ENCODE measurements at regions not wholly inside any gene's neighbourhood (a gene's known extent, or its start where the extent isn't known, plus 50 kb on each side); places are given as distances from the start of the nearest gene placed in this dataset.

DNA sequence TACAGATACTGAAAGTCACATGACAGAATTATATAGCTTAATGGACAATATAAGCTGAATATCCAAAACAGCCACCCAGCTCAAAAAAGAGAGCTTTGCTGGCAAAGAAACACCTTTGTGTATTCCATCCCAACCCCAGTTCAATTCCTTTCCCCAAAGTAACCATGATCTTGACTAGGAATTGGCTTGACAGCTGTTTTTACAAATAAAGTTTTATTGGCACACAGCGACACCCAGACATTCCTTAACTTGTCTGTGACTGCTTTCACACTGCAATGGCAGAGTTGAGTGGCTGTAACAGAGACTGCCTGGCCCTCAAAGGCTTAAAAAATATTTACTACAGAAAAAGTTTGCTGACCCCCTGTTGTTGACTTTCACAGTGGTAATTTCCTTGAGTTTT is 264.0 kb upstream of the TSHZ2 start:
- no peak for DNase-seq

GRCh38 chr20:52704553-52704952 is 267.6 kb upstream of the TSHZ2 start:
- DNase-seq: no peak

DNA sequence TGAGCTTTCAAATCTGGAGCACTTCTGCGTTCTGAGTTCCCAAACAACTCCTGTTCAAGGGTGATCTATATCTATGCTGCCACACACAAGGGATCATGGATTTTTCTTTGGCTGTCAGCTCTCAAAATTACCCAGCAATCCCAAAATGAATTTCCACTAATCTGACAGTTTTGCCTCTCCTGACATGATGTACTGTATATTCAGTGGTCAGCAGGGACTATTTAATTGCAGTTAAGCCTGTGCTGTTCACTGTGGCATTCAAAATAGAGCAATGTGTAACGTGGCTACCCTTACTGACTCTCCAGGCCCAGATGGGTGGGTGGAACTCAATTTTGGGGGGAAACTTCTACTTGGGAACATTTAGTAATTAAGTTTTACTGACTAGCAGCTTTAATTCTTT is 283.8 kb upstream of the TSHZ2 start:
- DNase-seq: no peak

DNA sequence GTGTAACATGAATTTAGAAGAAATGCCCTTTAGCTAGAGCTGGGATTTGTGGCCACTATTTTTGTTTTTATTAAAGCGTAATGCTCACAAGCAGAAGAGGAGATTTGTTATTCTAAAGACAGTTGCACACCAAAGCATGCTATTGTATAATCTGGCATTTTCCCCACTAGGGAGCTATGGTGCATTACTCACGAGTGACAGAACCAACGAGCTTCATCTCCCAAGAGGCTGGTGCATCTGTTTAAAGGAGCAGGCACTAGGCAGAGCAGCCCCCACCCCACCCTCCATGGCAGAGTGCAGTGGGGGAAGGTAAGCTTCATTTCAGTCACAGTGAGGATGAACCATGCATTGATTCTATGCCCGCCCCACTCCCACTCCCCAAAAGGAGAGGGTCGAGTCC is 287.3 kb upstream of the TSHZ2 start:
- no peak for DNase-seq

- DNase-seq: no peak
Measured at GRCh38 chr20:52684176-52684575, 288.0 kb upstream of the TSHZ2 start.

GRCh38 chr20:52683761-52684160 is 288.4 kb upstream of the TSHZ2 start:
- no peak for DNase-seq

GRCh38 chr20:52682237-52682636 is 289.9 kb upstream of the TSHZ2 start:
- no peak for DNase-seq

DNA sequence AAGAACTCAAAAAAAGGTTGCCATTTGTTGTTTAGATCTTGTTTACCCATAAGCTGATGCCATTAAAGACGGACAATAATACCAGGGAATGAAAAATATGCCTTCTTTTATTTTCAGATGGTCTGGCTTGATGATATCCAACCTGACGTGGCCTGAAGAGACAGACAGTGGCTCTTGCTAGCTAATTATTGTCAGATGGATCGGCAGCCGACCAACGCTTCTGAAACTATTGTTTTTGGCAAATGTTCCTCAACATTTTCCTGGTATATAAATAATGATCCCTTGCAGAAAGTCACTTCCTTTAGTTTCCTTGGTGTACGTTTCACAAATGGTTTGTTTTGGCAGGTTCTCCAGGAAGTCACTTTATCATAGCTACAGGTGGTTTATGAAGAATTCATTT is 290.9 kb upstream of the TSHZ2 start:
- DNase-seq: no peak

GRCh38 chr20:52677216-52677615 is 294.9 kb upstream of the TSHZ2 start:
- no peak for DNase-seq

DNA sequence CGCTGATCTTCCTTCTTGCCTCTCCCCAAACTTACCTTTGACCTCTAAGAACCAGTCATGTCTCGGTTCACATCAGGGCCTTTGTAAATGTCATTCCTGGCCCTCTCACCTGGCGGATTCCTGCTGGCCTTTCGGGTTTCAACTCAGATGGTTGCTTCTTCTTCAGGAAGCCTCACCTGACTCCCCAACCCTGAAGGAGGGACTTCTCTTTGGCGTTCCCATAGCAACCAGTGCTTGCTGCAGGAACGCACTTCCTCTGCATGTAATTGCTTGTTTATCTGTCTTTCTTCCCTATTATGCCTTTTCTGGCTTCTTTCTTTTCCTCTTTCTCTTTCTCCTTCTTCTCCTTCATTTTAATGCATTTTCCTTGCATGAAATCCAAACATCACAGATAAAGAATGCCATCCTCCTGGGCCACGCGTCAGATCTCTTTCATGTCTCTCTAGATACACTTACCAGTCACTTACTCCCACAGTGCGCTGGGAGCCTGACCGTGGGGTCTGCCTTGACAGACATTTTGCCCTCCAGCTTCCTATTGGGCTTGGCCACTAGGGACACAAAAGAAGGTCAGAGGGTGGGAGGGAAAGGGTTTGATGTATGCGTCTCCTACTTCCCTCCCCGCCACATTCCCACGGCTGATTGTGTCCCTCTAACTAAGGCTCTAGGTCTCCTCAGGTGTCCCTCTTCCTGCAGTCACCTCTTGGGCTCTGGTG is 295.7 kb upstream of the TSHZ2 start:
- no peak for DNase-seq

DNA sequence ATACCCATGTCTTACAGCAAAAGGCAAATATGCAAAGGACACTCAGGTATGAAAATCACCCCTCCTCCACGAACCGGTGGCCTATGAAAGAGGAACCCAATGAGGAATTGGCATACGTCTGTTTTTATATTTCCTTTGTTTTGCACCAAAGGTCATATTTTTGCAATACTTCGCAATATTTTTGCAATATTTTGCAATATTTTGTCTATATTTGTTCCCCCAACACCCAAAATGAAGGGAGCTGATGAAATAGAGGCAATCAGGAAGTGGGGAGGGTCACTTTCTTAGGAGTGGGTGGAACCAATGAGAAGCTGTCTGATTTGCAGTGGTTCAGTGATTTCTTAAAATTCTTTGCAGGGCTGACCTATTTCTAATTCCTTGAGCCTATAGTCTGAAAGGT is 296.8 kb upstream of the TSHZ2 start:
- DNase-seq: no peak

GRCh38 chr20:52668626-52669025 is 303.5 kb upstream of the TSHZ2 start:
- DNase-seq: no peak

- DNase-seq: no peak
Measured at GRCh38 chr20:52667358-52667757, 304.8 kb upstream of the TSHZ2 start.

DNA sequence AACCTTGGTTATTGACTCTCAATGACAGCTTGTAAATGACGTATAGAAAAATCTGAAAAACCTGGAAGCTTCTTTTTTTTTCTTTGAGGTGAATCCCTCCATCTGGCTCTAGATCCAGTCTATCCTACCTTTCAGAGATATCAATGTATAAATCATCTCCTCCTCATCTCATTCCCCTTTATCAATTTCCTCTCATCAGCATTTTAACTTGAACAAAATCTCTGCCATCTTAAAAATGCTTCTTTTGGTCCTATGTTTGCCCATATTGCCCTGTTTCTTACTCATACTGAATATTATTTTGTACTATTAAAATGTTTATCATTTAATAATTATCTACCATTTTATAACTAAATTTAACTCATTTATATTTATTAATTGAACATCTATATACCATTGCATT is 306.7 kb upstream of the TSHZ2 start:
- DNase-seq: no peak

DNA sequence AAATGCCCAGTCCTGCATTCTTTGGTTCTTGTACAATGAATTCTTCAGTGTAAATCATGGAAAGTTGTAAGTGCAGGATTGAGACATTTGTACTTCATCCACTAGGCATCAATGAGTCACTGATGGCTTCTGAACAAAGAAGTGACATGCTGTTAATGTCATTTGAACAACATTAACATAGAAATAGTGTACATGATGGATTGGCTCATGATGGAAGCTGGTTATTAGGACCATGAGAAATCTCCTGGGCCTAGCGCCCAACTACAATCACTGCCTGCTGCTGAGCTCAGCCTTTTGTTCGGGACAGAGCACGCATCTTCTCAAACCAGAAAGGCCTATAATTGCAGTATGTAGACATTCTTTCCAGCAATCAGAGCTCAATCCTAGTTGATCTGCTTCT is 316.8 kb upstream of the TSHZ2 start:
- DNase-seq: no peak

DNA sequence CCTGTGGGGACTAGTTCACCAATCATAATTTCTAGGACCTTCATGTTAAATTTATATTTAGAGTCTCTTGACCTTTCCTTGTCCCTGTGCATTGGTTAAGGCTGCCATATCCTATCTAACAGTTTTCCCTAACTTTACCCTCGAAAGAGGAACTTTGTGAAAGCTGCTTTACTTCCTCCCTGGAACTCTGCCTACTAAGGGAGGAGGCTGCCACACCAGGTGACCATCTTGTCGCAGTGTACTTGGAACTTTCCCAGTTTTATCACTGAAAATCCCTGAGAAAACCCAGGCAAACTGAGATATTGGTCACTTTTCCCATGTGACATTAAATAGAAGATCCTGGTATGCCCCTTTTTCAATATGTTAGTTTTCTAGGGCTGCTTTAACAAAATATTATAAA is 317.6 kb upstream of the TSHZ2 start:
- no peak for DNase-seq

DNA sequence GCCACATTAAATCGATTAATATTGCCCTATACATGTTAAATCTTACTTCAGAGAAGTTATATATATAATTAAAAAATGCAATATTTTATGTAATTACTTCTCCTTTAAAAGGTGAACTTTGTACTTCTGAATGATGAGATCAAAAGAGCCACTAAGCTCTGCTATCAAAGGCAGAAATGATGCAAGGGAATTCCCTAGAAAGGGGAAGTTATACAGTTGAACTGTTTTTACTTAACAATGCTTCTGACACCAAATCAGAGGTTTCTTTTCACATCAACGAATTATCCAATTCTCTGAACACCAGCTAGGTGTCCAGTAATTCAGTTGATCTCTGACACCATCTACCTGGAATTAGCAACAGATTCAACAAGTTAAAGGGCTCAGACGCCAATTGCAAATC is 319.9 kb upstream of the TSHZ2 start:
- no peak for DNase-seq

DNA sequence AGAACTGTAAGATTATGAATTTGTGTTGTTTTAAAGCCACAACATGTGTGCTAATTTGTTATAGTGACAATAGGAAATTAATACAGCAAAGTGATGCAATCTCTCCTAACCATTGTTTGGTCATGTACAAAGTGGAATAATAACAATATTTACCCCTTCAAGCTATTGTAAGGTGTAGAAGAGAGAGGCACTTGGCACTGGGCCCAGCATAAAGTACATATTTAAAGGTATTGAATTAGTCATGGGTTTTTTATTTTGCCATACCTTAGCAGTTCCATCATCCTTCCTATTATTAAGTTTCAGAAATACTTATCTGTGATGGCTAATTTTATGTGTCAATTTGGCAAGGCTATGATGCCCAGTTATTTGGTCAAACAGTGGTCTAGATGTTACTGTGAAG is 322.4 kb upstream of the TSHZ2 start:
- DNase-seq: no peak

DNA sequence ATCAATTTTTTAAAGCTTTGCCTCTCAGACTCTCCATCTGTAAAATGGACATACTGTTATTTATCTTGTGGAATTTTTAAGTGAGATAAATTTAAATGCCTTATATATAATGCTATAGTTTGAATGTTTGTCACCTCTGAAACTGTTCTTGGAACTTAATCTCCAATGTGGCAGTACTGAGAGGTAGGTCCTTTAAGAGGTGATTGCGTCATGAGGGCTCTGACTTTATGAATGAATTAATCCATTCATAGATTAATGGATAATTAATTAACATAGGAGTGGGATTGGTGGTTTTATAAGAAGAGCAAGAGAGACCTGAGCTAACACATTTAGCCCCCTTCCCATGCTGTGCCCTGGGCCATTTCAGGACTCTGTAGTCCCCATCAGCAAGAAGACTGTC is 326.3 kb upstream of the TSHZ2 start:
- DNase-seq: no peak

DNA sequence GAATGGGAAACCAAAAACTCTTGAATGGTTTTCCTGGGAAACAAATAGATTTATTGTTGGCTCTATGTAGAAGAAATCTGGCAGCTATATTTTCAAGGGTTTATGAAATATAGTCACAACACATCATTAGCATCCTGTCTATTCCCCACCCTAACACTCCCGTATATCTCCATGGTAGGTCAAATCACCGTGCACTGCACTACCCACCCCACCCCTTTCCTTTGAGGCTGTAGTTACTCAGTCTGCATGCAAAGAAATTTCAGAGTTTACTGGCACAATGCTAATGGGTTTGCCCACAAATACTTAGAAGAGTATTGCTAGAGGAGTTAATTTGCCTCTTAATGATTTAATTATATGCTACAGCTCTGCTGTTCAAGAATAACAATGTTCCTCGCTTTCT is 329.1 kb upstream of the TSHZ2 start:
- DNase-seq: no peak

- no peak for DNase-seq
Measured at GRCh38 chr20:52637201-52637600, 335.0 kb upstream of the TSHZ2 start.

- no peak for DNase-seq
Measured at GRCh38 chr20:52631469-52631868, 340.7 kb upstream of the TSHZ2 start.

GRCh38 chr20:52630138-52630537 is 342.0 kb upstream of the TSHZ2 start:
- DNase-seq: no peak

GRCh38 chr20:52624281-52624680 is 347.9 kb upstream of the TSHZ2 start:
- DNase-seq: no peak

GRCh38 chr20:52622081-52622480 is 350.1 kb upstream of the TSHZ2 start:
- DNase-seq: no peak

GRCh38 chr20:52621401-52621800 is 350.8 kb upstream of the TSHZ2 start:
- no peak for DNase-seq
